ENCODE measurements at regions not wholly inside any gene's neighbourhood (a gene's known extent, or its start where the extent isn't known, plus 50 kb on each side); places are given as distances from the start of the nearest gene placed in this dataset.
A peak's percentile ranks its signal among the peaks of the same experiment; 100 is the strongest.
"Not testable (repeated sequence)": the region's sequence is repeated elsewhere in the genome, so short reads cannot be mapped to it uniquely, and the experiment has no call there.

GRCh38 chr13:107600971-107601370, 614.4 kb downstream of the LIG4 start:
- Histone ChIP-seq H2BK5ac (ENCODE audit: low read depth, low read length, poor library complexity, severe bottlenecking) (no peak overlapping the region), H3K4me2 (ENCODE audit: low read length, poor library complexity, severe bottlenecking) (no peak overlapping the region), H3K23ac (ENCODE audit: low read length in 2 of 2) (no peak overlapping the region), H3K36me3 (ENCODE audit: control insufficient read depth in 1 of 2, insufficient read depth in 2 of 2, low read depth in 1 of 2, low read length in 2 of 2) (no peaks in the 10 kb centered on the region), H2BK15ac (ENCODE audit: low read depth, poor library complexity, severe bottlenecking) (no peak overlapping the region), H3K9me3 (ENCODE audit: control insufficient read depth, low read length) (no peaks in the 10 kb centered on the region), H3K27me3 (ENCODE audit: control insufficient read depth in 1 of 2, insufficient read depth in 1 of 2, low read length in 2 of 2) (no peaks in the 10 kb centered on the region), H3K79me1 (replicated peaks; ENCODE audit: low read length, poor library complexity, severe bottlenecking) (peaks cover 13% of the 10 kb centered on the region), H2AFZ (ENCODE audit: low read depth, low read length) (no peak overlapping the region), H3K4me3 (ENCODE audit: insufficient read depth in 1 of 2, low read depth in 1 of 2, low read length in 2 of 2) (no peak overlapping the region), H3K14ac (ENCODE audit: low read length in 2 of 2) (no peak overlapping the region), H2AK5ac (ENCODE audit: low read length, severe bottlenecking) (no peak overlapping the region), H4K8ac (ENCODE audit: low read length) (no peak overlapping the region), H3K4me1 (ENCODE audit: control insufficient read depth, insufficient read depth, low read depth, low read length) (no peaks in the 10 kb centered on the region), H4K91ac (ENCODE audit: low read length) (no peak overlapping the region), H2BK120ac (ENCODE audit: low read depth, low read length) (no peak overlapping the region), H3K27ac (ENCODE audit: low read length, poor library complexity, severe bottlenecking) (no peak overlapping the region), H3K9ac (ENCODE audit: low read length) (no peak overlapping the region), H2BK12ac (ENCODE audit: low read length in 2 of 2) (no peak overlapping the region), H3K18ac (ENCODE audit: low read depth in 1 of 2, low read length in 2 of 2) (no peak overlapping the region), H3K4ac (ENCODE audit: low read depth in 1 of 2, low read length in 2 of 2) (no peak overlapping the region)
- peak; percentile 22 for DNase-seq
- WGBS, result 94% methylated on average over 3 of the region's 4 CpGs

- not testable (repeated sequence) for H3K14ac ChIP-seq (ENCODE audit: low read length in 2 of 2); H3K4me3 ChIP-seq (ENCODE audit: insufficient read depth in 1 of 2, low read depth in 1 of 2, low read length in 2 of 2); H3K79me1 ChIP-seq (replicated peaks; ENCODE audit: low read length, poor library complexity, severe bottlenecking); H2AK5ac ChIP-seq (ENCODE audit: low read length, severe bottlenecking); H3K36me3 ChIP-seq (ENCODE audit: control insufficient read depth in 1 of 2, insufficient read depth in 2 of 2, low read depth in 1 of 2, low read length in 2 of 2); H2BK120ac ChIP-seq (ENCODE audit: low read depth, low read length); H3K27ac ChIP-seq (ENCODE audit: low read length, poor library complexity, severe bottlenecking); H2AFZ ChIP-seq (ENCODE audit: low read depth, low read length); H2BK5ac ChIP-seq (ENCODE audit: low read depth, low read length, poor library complexity, severe bottlenecking); H3K4me2 ChIP-seq (ENCODE audit: low read length, poor library complexity, severe bottlenecking); H3K27me3 ChIP-seq (ENCODE audit: control insufficient read depth in 1 of 2, insufficient read depth in 1 of 2, low read length in 2 of 2); H4K91ac ChIP-seq (ENCODE audit: low read length); H3K9ac ChIP-seq (ENCODE audit: low read length); H3K4me1 ChIP-seq (ENCODE audit: control insufficient read depth, insufficient read depth, low read depth, low read length); H3K18ac ChIP-seq (ENCODE audit: low read depth in 1 of 2, low read length in 2 of 2); H2BK12ac ChIP-seq (ENCODE audit: low read length in 2 of 2); H4K8ac ChIP-seq (ENCODE audit: low read length); H3K23ac ChIP-seq (ENCODE audit: low read length in 2 of 2); H2BK15ac ChIP-seq (ENCODE audit: low read depth, poor library complexity, severe bottlenecking); H3K4ac ChIP-seq (ENCODE audit: low read depth in 1 of 2, low read length in 2 of 2); H3K9me3 ChIP-seq (ENCODE audit: control insufficient read depth, low read length)
- peak; percentile 47 for DNase-seq
- 73% methylated on average over 3 of the region's 5 CpGs for WGBS
Measured at GRCh38 chr13:107596306-107596705, 619.0 kb downstream of the LIG4 start.

GRCh38 chr13:107590556-107590955, 624.8 kb downstream of the LIG4 start:
- no peak overlapping the region for H3K4me2 ChIP-seq (ENCODE audit: low read length, poor library complexity, severe bottlenecking)
- no peak overlapping the region for H2BK5ac ChIP-seq (ENCODE audit: low read depth, low read length, poor library complexity, severe bottlenecking)
- no peak overlapping the region for H3K4ac ChIP-seq (ENCODE audit: low read depth in 1 of 2, low read length in 2 of 2)
- H4K8ac ChIP-seq (ENCODE audit: low read length), result no peak overlapping the region
- no peak overlapping the region for H2BK120ac ChIP-seq (ENCODE audit: low read depth, low read length)
- H3K9me3 ChIP-seq (ENCODE audit: control insufficient read depth, low read length), result no peaks in the 10 kb centered on the region
- no peaks in the 10 kb centered on the region for H3K4me1 ChIP-seq (ENCODE audit: control insufficient read depth, insufficient read depth, low read depth, low read length)
- H3K36me3 ChIP-seq (ENCODE audit: control insufficient read depth in 1 of 2, insufficient read depth in 2 of 2, low read depth in 1 of 2, low read length in 2 of 2), result no peaks in the 10 kb centered on the region
- no peak for DNase-seq
- no peak overlapping the region for H3K9ac ChIP-seq (ENCODE audit: low read length)
- H3K23ac ChIP-seq (ENCODE audit: low read length in 2 of 2), result no peak overlapping the region
- no peak overlapping the region for H3K18ac ChIP-seq (ENCODE audit: low read depth in 1 of 2, low read length in 2 of 2)
- no peak overlapping the region for H3K27ac ChIP-seq (ENCODE audit: low read length, poor library complexity, severe bottlenecking)
- H2BK15ac ChIP-seq (ENCODE audit: low read depth, poor library complexity, severe bottlenecking), result no peak overlapping the region
- no peak overlapping the region for H2BK12ac ChIP-seq (ENCODE audit: low read length in 2 of 2)
- H3K14ac ChIP-seq (ENCODE audit: low read length in 2 of 2), result no peak overlapping the region
- no peak overlapping the region for H2AK5ac ChIP-seq (ENCODE audit: low read length, severe bottlenecking)
- peaks cover 10% of the 10 kb centered on the region for H3K79me1 ChIP-seq (replicated peaks; ENCODE audit: low read length, poor library complexity, severe bottlenecking)
- no peak overlapping the region for H3K4me3 ChIP-seq (ENCODE audit: insufficient read depth in 1 of 2, low read depth in 1 of 2, low read length in 2 of 2)
- WGBS, result 75% methylated on average over 2 of the region's 3 CpGs
- H2AFZ ChIP-seq (ENCODE audit: low read depth, low read length), result no peak overlapping the region
- no peak overlapping the region for H4K91ac ChIP-seq (ENCODE audit: low read length)
- H3K27me3 ChIP-seq (ENCODE audit: control insufficient read depth in 1 of 2, insufficient read depth in 1 of 2, low read length in 2 of 2), result no peaks in the 10 kb centered on the region

- DNase-seq, result no peak
- Histone ChIP-seq H3K79me1 (replicated peaks; ENCODE audit: low read length, poor library complexity, severe bottlenecking) (peaks cover 12% of the 10 kb centered on the region), H3K27me3 (ENCODE audit: control insufficient read depth in 1 of 2, insufficient read depth in 1 of 2, low read length in 2 of 2) (no peaks in the 10 kb centered on the region), H3K36me3 (ENCODE audit: control insufficient read depth in 1 of 2, insufficient read depth in 2 of 2, low read depth in 1 of 2, low read length in 2 of 2) (no peaks in the 10 kb centered on the region), H2AK5ac (ENCODE audit: low read length, severe bottlenecking) (no peak overlapping the region), H3K18ac (ENCODE audit: low read depth in 1 of 2, low read length in 2 of 2) (no peak overlapping the region), H2BK120ac (ENCODE audit: low read depth, low read length) (no peak overlapping the region), H2BK15ac (ENCODE audit: low read depth, poor library complexity, severe bottlenecking) (no peak overlapping the region), H4K91ac (ENCODE audit: low read length) (no peak overlapping the region), H2BK5ac (ENCODE audit: low read depth, low read length, poor library complexity, severe bottlenecking) (no peak overlapping the region), H3K9me3 (ENCODE audit: control insufficient read depth, low read length) (no peaks in the 10 kb centered on the region), H3K9ac (ENCODE audit: low read length) (no peak overlapping the region), H2AFZ (ENCODE audit: low read depth, low read length) (no peak overlapping the region), H3K4me1 (ENCODE audit: control insufficient read depth, insufficient read depth, low read depth, low read length) (no peaks in the 10 kb centered on the region), H3K4ac (ENCODE audit: low read depth in 1 of 2, low read length in 2 of 2) (no peak overlapping the region), H2BK12ac (ENCODE audit: low read length in 2 of 2) (no peak overlapping the region), H3K27ac (ENCODE audit: low read length, poor library complexity, severe bottlenecking) (no peak overlapping the region), H3K23ac (ENCODE audit: low read length in 2 of 2) (no peak overlapping the region), H4K8ac (ENCODE audit: low read length) (no peak overlapping the region), H3K14ac (ENCODE audit: low read length in 2 of 2) (no peak overlapping the region), H3K4me3 (ENCODE audit: insufficient read depth in 1 of 2, low read depth in 1 of 2, low read length in 2 of 2) (no peak overlapping the region), H3K4me2 (ENCODE audit: low read length, poor library complexity, severe bottlenecking) (no peak overlapping the region)
- WGBS, result 84% methylated on average over 1 of the region's 2 CpGs
Measured at GRCh38 chr13:107587681-107588080, 627.7 kb downstream of the LIG4 start.

All from mesenchymal stem cell (in vitro differentiated cells and primary cell).